Renal cortical epithelial cell (primary cell): ENCODE measurements at regions not wholly inside any gene's neighbourhood (a gene's known extent, or its start where the extent isn't known, plus 50 kb on each side); places are given as distances from the start of the nearest gene placed in this dataset.

Experiments
- DNase-seq: peaks from one replicate; pipeline ENCODE4 v3.0.0-alpha.2; 2011; ENCODE audit warnings: low read depth

DNA sequence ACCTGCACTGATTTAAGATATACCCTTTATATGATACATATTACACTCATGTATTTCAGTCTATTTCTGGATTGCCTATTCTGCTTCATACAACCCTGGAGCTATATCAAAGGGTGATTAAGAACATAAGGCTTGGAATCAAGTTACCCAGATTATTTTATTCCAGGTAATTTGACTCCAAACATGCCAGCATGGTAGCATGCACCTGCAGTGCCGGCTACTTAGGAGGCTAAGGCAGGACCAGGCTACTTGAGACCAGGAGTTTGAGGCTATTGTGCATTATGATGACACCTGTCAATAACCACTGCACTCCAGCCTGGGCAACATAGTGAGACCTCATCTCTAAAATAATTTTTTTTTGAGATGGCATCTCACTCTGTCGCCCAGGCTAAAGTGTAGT is 50.4 kb upstream of the NEO1 start:
- DNase-seq = no peak

DNA sequence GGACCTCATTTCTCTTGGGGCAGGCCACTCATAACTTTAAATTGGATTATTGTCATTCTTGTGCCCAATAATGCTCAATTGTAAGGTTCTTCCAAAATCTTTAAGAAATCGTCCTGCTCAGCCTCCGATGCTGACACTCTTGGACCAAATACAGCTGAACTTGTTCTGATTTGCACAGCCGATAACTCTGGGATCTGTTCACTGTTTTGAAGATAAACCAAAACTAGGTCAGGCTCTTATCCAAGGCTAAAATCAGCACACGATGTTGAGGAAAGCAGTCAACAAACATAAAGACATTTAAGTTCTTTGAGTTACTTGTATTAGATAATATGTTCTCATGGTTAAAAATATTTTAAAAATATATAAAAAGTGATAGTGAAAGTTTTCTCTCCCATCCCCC is 52.0 kb upstream of the NEO1 start:
- no peak for DNase-seq

DNA sequence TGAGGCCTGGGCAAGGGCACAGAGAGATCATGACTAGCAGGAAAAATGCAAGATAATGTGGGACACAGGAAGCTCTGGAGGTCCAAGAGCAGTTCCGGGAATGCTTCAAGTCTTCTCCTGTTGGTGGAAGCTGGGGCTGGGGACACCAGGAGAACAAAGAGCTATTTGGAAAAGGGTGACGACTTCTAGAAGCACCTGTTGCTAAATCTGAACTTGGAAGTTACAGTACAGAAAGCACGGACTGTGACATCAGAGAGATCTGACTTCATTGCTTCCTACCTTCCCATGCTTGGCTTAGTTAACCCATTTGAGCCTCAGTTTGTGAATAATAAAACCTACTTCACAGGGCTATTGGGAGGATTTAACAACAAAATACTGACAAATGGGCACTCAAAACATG is 52.7 kb upstream of the NEO1 start:
- DNase-seq = no peak

DNA sequence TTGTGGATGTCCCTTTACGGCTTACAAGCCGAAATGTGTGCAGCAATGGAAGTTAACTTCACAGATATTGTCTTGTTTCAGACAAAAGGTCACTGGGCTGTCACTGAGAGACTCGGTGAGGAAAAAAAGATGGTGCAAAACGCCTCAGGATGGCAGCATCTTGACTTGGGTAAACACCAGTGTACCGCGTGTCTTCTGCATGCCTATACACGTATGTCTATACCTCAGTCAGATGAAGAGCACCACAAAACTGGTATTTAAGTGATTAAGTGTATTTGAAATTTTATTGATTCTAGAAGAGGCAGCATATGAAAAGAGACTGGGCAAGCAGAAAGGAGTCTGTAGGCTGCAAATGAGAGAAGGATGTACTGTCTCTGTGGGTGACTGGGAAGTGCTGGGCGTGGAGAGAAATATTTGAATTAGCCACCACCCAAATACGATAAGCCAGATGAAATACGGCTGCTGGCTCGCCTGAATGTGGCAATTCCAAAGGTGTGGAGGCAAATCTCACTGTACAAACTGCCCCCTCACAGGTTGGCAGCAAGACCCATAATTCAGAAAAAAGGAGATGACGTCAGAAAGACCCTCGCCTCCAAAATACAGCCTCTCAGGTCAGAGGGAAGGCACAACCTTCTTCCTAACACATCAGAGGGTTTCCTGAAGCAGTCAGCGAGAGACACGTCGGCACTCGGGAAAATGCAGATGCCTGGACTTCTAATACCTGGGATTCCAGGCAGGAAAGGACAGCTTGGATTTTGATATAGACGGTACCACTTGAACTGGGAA is 53.4 kb upstream of the NEO1 start:
- DNase-seq = no peak

DNA sequence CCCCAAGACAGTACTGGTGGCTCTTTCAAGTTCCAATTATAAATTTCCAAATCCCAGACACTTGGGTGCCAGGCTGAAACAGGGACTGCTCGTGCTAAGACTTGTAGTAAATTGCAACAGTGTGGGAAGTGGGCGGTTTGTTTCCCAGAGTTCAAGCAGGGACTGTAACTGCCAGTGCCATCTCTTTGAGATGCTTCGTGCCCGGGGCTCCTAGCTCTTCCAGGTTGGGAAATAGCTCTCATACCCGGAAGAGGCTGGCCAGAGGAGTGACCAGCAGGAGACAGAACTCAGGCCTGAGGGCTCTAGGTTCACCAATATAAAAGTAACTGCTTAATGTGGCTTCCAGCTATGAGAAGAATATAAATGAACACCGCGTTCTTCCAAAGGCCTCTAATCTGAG is 54.0 kb upstream of the NEO1 start:
- DNase-seq = no peak

DNA sequence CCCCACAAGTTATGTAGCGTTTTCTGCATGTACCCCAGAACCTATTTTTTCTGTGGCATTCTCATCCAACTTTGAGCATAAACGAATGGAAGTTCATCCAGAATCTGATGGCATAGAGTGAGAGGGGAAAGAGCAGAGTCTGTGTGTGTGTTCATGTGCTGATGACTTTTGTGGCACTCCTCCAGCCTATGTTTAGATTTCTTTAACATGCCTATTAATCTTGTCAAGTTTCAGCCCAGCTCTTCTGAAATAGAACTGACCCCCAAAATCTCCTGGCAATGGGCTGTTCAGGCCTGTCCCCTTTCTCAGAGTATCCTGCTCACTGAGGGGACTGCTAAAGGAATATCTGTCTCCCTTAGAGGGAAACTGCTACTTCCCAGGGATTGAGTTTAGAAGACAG is 56.4 kb upstream of the NEO1 start:
- no peak for DNase-seq

DNA sequence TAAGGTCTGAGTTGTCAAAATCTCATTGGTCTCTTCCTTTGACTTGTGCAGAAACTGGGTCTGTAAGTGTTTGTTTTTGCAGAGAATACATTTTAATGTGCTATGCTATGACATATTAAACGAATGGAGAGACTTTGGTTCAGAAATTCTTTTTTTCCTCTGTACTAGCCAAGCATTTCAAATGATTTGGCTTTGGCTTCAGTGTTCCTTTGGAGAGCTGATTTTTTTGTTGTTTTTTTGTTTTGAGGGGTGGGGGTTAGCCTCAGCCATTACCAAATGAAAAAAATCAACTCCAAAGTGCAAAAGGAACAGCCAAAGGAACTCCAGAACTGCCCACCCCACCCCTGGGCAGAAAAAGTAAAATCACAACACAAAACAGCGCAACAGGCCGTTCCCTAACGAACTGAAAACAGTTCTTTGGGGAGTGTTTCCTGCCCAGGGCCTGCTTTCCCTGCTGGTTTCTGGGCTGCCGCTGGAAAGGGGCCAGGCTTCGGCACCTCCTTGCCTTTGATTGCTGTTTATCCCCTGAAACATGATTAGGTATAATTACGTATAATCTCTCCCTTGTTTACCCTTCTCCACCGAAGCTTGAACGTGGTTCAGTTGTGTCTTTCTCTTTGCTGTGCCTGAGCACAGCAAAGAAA is 57.6 kb upstream of the NEO1 start:
- DNase-seq = no peak

DNA sequence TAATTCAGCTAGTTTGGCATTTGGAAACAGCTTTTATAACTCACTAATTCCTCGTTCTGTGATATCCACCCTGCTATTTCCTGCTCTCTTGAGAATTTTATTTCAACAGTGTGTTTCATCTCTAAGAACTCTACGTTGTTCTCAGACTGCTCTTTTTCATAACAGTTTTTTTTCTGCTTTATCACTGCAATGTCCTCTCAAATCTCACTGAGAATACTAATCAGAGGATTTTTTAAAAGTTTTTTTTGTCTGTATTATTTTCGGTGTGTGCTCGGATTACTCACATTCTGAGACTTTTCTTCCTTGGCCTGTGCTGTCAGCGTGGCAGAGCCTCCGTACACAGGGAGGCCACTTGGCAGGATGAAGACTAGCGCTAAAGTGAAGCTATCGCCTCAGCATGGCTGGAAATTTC is 59.4 kb upstream of the NEO1 start:
- no peak for DNase-seq

DNA sequence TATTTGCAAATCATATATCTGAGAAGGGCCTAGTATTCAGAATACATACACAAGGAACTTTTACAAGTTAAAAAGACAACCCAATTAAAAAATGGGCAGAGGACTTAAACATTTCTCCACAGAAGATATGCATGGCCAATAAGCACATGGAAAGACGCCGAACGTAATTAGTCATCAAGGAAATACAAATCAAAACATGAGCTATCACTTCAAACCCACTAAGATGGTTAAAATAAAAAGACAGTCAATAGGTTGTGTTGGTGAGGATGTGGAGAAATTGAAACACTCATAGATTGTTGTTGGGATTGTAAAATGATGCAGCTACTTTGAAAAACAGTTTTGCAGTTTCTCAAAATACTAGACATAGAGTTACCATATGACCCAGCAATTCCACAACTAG is 61.2 kb upstream of the NEO1 start:
- DNase-seq = no peak

DNA sequence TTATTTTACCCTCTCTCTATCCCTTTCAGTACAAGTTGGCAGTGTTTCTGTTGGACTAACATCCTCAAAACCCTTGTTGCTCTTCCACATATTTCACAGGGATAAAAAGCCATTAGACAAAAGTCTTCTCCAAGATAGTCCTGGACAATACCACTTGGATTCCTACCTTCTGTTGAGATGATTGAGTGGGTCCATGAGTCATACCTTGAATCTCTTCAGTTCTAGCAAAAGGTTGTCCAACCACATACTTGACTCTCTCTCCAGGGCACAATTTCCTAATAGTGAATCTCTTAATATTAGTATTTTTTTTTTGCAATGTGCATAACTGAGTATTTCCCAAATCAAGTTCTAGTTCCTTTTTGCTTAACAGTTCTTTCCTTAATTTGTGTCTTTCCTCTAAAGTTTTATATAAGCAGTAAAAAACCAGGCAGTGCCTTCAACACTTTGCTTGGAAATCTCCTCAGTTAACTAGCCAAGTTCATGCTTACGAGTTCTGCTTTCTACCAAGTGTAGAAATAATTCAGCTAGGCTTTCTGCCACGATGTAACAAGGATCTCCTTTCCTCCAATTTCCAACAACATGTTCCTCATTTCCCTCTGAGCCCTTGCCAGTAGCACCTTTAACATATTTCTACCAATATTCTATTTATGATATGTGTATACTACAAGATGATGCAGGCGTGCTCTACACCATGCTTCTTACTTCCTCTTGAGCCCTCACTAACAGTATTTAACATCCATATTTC is 68.3 kb upstream of the NEO1 start:
- no peak for DNase-seq

DNA sequence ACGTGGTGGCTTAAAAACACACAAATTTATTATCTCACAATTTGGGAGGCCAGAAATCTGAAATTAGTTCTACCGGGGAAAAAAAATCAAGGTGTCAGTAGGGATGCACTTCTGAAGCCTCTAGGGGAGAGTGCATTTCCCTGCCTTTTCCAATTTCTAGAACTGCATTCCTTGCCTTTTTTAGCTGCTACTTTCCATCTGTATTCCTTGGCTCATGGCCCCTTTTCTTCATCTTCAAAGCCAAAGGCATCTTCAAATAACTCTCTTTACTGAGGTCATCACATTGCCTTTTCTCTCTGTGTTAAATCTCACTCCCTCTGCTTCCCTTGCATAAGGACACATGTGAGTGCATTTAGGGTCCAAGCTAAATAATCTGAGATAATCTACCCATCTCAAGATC is 69.5 kb upstream of the NEO1 start:
- DNase-seq = no peak

DNA sequence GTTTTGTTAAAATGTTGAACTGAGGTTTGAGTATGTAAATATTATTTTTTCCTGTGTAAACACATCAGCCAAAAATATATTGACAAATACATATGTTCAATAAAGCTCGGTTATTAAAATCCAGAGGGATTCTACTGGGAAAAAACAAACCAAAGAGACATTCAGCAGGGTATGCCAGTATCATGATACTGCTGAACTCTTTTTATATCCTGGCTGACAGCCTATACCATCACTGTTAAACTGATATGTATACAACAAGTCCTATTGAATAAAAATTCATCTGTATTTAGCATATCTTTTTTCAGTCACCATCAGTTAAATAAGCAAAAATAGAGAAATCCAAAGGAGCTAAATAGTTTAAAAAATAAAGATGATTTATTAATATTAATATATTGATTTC is 71.6 kb upstream of the NEO1 start:
- no peak for DNase-seq

DNA sequence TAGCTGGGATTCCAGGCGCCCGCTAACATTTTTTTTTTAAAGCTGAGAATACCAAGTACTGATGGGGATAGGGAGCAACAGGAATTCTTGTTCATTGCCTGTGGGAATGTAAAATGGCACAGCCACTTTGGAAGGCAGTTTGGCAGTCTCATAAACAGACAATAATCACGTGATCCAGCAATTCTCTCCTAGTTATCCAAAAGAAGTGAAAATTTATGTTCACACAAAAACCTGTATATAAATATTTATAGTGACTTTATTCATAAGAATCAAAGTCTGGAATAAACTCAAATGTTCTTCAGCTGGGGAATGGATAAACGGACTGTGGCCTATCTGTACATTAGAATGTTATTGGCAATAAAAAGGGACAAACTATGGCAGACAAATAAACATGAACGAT is 72.5 kb upstream of the NEO1 start:
- DNase-seq = no peak

DNA sequence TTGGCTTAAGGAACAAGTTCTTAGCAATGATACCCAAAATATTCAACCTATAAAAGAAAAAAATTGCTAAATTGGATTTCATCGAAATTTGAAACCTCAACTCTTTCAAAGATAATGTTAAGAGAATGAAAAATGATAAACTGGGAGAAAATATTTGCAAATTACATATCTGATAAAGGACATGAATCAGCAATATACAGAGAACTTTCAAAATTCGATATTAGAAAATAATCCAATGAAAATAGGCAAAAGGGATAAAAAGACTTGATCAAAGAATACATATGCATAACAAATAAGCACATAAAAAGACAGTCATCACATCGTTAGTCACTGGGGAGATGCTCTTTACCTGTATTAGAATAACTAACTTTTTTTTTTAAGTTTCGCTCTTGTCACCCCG is 73.0 kb upstream of the NEO1 start:
- no peak for DNase-seq

DNA sequence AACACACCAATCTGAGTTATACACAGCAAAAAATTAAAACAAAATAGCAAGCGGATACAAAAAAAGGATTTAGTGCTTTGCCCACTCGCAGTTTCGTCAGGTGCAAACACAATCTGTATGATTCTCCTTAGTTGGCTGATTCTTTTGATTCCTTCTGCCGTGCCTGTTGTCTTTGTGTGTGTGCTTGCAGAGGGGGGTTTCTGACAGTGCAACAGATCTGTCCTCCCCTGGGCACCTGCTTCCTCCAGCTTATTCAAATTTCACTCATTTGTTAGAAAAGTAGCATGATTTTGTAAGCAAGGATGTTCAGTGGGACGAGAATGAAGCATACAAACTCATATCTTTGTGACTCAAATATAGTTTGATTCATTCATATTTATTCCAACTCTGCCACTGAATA is 74.0 kb upstream of the NEO1 start:
- no peak for DNase-seq

DNA sequence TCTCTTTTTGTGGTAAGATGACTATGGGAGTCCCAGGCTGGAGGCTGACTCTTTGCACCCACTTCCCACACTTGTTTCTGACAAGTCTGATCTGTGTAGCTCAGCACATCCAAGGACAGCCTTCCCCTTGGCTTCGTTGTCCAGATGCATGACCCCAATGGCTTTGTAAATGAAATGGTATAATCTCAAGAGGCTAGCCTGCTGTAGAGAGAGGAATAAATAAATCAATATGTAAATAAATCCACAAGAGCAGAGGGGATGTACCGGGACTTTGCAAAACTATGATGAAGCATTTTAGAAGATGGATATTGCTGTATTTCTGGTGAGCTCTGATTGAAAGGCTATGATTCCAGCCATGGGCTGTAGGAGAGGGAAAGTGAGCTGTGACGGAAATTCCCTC is 79.9 kb upstream of the NEO1 start:
- no peak for DNase-seq

DNA sequence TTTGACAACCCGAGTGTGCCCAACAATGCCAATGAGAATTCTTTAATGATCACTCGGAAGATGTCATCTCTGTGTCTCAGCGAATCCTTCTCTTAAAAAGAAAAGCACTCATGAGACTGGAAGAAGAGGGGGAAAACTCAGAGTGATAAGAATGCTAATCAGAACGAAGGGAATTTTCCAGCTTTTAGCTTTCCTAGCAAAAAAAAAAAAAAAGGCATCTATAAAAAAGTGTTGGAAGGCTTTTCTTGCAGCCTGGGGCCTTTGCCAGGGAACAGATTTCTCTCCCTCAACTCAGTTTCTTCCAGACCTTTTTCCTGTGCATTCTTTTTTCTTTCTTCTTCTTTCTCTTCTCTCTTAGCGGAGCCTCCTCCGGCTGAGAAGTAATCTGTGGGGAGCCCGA is 80.5 kb upstream of the NEO1 start:
- no peak for DNase-seq

DNA sequence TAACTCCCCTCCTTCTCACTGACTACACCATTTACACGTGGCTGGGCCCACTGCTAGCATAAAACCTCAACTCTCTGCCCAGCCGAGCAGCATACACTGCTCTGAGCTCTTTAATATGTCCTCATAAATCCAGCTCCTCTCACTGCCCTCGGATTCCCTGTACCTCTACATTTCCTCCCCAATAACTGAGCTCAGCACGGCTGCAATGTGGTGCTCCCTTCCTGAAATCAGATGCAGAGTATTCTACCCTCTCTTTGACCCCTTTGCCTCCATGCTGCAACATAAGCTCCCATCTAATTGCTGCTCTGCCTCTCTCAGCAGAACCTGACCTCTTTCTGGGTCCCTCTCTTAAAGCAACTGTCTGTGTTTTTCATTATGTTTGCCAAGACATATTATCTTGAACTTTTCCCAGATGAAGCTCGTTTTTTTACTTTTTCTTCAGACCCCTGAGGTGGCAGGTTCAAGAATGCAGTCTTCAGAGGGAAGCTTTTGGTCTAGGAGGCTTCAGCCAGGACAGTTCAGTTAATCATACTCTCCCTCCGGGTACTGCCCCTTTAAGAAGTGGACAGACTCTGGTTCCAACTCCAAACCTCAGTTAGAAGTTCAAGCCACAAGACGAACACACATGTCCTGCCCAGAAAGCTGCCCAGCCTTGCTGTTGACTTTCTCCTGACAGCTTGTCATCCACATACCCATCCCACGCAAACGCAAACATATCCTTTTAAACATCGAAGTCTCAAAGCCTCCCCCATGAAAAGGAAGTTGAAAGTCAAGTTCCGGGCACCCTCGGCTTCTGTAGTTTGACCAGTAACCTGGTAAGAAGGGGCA is 81.1 kb upstream of the NEO1 start:
- peak; percentile 54 for DNase-seq

DNA sequence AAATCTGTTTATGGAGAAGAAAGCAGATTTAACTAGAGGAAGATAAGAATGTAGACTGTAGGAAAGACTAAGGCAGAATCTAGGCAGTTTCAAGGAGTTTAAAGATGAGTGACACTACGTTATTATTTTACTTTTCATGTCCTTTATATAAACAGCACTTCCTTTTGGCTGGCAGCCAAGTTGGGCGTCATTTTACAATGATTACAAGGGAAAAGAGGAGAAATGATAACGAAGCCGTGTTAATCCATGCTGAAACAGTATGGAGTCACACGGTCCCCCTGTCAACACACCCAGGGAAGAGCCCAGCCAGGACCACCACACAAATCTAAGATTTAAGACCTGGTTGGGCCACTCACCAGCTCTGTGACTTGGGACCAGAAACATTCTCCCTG is 83.7 kb upstream of the NEO1 start:
- DNase-seq = peak; percentile 22

DNA sequence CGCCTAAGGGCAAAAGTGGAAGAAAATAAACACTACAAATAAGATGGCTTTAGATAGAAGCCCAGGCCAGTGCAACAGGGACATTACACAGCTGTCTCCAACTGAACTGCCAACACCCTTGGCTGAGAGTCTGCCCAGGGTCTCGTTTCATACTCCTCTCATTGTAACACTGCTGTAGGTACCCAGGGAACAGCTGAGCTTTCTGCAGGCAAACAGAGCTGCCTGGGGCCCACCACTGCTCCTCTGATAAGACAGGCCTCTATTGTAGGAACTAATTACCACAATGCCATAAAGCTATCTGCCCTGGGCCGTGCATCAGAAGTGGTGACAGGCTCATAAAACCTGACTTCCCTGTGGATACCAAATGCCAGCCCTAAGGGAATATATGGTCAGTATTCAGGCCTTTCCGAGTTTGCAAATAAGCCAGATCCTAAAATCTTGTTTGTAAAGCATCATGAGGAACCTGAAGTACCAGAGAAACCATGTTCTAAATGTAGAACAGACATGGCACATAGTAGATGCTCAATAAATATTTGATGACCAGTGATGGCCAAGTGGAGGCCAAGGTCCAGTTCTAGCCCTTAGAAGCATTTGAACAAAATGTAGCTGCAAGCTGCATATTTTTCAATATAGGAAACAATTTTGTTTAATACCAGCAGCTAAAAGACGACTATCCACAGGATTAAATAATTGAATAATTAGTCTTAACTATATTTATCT is 84.3 kb upstream of the NEO1 start:
- DNase-seq = no peak

DNA sequence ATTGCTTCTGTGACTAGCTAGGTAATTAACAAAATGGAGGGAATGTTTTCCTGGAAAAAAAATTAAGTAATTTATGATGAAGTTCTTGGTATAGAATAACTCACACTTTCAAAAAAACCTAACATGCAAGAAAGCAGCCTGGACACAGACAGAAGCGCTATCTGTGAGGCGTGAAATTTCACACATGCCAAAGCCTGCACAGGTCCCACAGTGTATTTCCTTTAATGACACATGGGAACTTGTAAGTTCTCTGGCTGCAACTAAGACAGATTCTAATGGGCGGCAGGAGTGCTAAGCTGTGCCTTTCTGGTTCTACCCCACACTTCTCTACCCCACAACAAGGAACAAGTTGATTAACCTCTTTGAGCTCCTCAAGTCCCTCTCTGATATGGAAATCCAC is 84.9 kb upstream of the NEO1 start:
- DNase-seq = no peak

DNA sequence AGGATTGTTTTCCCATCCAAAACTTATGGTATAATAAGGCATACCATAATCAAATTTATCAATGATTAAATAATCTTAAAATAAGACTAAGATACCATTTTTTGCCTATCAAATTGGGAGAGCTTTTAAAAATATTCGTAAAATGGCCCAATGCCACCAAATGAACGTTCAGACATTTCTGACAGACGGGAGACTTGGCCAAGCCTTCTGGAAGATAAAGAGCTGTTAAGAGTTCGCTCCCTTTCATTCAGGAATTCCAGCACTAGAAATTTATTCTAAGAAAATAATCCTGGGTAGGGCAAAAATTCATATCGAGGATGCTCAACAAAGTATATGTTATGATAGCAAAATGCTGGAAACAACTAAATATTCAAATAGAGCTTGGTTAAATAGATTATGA is 85.6 kb upstream of the NEO1 start:
- no peak for DNase-seq
